PFSK-1 (cell line): ENCODE measurements at regions not wholly inside any gene's neighbourhood (a gene's known extent, or its start where the extent isn't known, plus 50 kb on each side); places are given as distances from the start of the nearest gene placed in this dataset.

Experiments
- FOXP2 ChIP-seq: optimal IDR thresholded peaks from 2 replicates; pipeline ENCODE3; 2011; ENCODE audit warnings: borderline replicate concordance, control low read depth, inconsistent platforms; ENCODE audit not compliant: insufficient read depth; ENCODE audit errors: extremely low read length, extremely low read depth
- POLR2AphosphoS5 ChIP-seq: IDR thresholded peaks from 2 replicates; pipeline ENCODE4 v1.6.1; 2012; ENCODE audit warnings: low read depth, mild to moderate bottlenecking, control low read depth, low read length, moderate library complexity
- REST ChIP-seq, 2 experiments: IDR thresholded peaks; 2 replicates each; pipeline versions ENCODE4 v1.6.1 to v1.8.0; 2011 to 2012; ENCODE audit warnings: low read depth in 2 of 2, low read length in 2 of 2, control low read depth in 1 of 2, inconsistent platforms in 1 of 2, mild to moderate bottlenecking in 1 of 2, moderate library complexity in 1 of 2; ENCODE audit not compliant: insufficient read depth in 1 of 2
- SIN3A ChIP-seq: IDR thresholded peaks from 2 replicates; pipeline ENCODE4 v1.6.1; 2012; ENCODE audit warnings: mild to moderate bottlenecking, low read length, moderate library complexity, borderline replicate concordance; ENCODE audit not compliant: insufficient read depth
- TAF1 ChIP-seq: IDR thresholded peaks from 2 replicates; pipeline ENCODE4 v1.6.1; 2012; ENCODE audit warnings: low read length, control low read depth, borderline replicate concordance; ENCODE audit not compliant: insufficient read depth

GRCh38 chr12:125971981-125972380, 906.7 kb downstream of the AACS start:
- TF ChIP-seq SIN3A = no peak
- no peak for TF ChIP-seq POLR2AphosphoS5
- no peak for TF ChIP-seq TAF1
- no peak for TF ChIP-seq REST (IDR thresholded peaks at IDR 0.05; ENCODE audit: insufficient read depth in 1 of 2, low read depth in 2 of 2, low read length in 2 of 2)
- no peak for TF ChIP-seq FOXP2

- no peak for TF ChIP-seq SIN3A
- TF ChIP-seq FOXP2 = no peak
- no peak for TF ChIP-seq POLR2AphosphoS5
- no peak for TF ChIP-seq REST (IDR thresholded peaks at IDR 0.05; ENCODE audit: insufficient read depth in 1 of 2, low read depth in 2 of 2, low read length in 2 of 2)
- no peak for TF ChIP-seq TAF1
Observed at GRCh38 chr12:125978286-125978685, 913.1 kb downstream of the AACS start.

- TF ChIP-seq POLR2AphosphoS5 = no peak
- no peak for TF ChIP-seq TAF1
- TF ChIP-seq FOXP2 = no peak
- TF ChIP-seq SIN3A = no peak
- TF ChIP-seq REST (IDR thresholded peaks at IDR 0.05; ENCODE audit: insufficient read depth in 1 of 2, low read depth in 2 of 2, low read length in 2 of 2) = no peak
Observed at GRCh38 chr12:125981610-125982253, 916.5 kb downstream of the AACS start.

GRCh38 chr12:125983094-125983783, 918.0 kb downstream of the AACS start:
- TF ChIP-seq POLR2AphosphoS5 = no peak

- TF ChIP-seq TAF1 = no peak
- no peak for TF ChIP-seq POLR2AphosphoS5
- TF ChIP-seq REST (IDR thresholded peaks at IDR 0.05; ENCODE audit: insufficient read depth in 1 of 2, low read depth in 2 of 2, low read length in 2 of 2) = no peak
- no peak for TF ChIP-seq FOXP2
- no peak for TF ChIP-seq SIN3A
Observed at GRCh38 chr12:125983784-125984500, 918.7 kb downstream of the AACS start.
